ENCODE measurements at regions not wholly inside any gene's neighbourhood (a gene's known extent, or its start where the extent isn't known, plus 50 kb on each side); places are given as distances from the start of the nearest gene placed in this dataset.

- Histone ChIP-seq H3K27me3 (ENCODE audit: insufficient read depth, poor library complexity, severe bottlenecking) (no peaks in the 10 kb centered on the region), H3K4me3 (replicated peaks; ENCODE audit: insufficient read depth, low read length) (no peak overlapping the region), H3K27ac (replicated peaks) (no peak overlapping the region)
- no peak for TF ChIP-seq POLR2AphosphoS5 (IDR thresholded peaks at IDR 0.05; ENCODE audit: low read depth)
- no peak for TF ChIP-seq REST (IDR thresholded peaks at IDR 0.05; ENCODE audit: insufficient replicate concordance, low read depth)
- no peak for TF ChIP-seq SPI1 (IDR thresholded peaks at IDR 0.05; ENCODE audit: borderline replicate concordance, low read depth)
- TF ChIP-seq, protein P1, sequence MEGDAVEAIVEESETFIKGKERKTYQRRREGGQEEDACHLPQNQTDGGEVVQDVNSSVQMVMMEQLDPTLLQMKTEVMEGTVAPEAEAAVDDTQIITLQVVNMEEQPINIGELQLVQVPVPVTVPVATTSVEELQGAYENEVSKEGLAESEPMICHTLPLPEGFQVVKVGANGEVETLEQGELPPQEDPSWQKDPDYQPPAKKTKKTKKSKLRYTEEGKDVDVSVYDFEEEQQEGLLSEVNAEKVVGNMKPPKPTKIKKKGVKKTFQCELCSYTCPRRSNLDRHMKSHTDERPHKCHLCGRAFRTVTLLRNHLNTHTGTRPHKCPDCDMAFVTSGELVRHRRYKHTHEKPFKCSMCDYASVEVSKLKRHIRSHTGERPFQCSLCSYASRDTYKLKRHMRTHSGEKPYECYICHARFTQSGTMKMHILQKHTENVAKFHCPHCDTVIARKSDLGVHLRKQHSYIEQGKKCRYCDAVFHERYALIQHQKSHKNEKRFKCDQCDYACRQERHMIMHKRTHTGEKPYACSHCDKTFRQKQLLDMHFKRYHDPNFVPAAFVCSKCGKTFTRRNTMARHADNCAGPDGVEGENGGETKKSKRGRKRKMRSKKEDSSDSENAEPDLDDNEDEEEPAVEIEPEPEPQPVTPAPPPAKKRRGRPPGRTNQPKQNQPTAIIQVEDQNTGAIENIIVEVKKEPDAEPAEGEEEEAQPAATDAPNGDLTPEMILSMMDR (IDR thresholded peaks at IDR 0.05; ENCODE audit: insufficient read depth, low read length) = no peak
- TF ChIP-seq GABPA (IDR thresholded peaks at IDR 0.05; ENCODE audit: low read depth) = no peak
- DNase-seq (ENCODE audit: low read depth in 1 of 2, low spot score in 1 of 2) = no peak
These were observed 411.2 kb upstream of the KLF6 start for GRCh38 chr10:4196183-4196582.

GRCh38 chr10:4195213-4195612, 410.2 kb upstream of the KLF6 start:
- DNase-seq (ENCODE audit: low read depth in 1 of 2, low spot score in 1 of 2) = no peak
- Histone ChIP-seq H3K27me3 (ENCODE audit: insufficient read depth, poor library complexity, severe bottlenecking) (no peaks in the 10 kb centered on the region), H3K27ac (replicated peaks) (no peak overlapping the region), H3K4me3 (replicated peaks; ENCODE audit: insufficient read depth, low read length) (no peak overlapping the region)
- TF ChIP-seq SPI1 (IDR thresholded peaks at IDR 0.05; ENCODE audit: borderline replicate concordance, low read depth) (no peak), POLR2AphosphoS5 (IDR thresholded peaks at IDR 0.05; ENCODE audit: low read depth) (no peak), GABPA (IDR thresholded peaks at IDR 0.05; ENCODE audit: low read depth) (no peak), REST (IDR thresholded peaks at IDR 0.05; ENCODE audit: insufficient replicate concordance, low read depth) (no peak)
- TF ChIP-seq, protein P1 (IDR thresholded peaks at IDR 0.05; ENCODE audit: insufficient read depth, low read length) = no peak

GRCh38 chr10:4194231-4194630, 409.2 kb upstream of the KLF6 start:
- Histone ChIP-seq H3K27ac (replicated peaks) (no peak overlapping the region), H3K4me3 (replicated peaks; ENCODE audit: insufficient read depth, low read length) (no peak overlapping the region)
- TF ChIP-seq, protein P1 (IDR thresholded peaks at IDR 0.05; ENCODE audit: insufficient read depth, low read length) = no peak
- TF ChIP-seq POLR2AphosphoS5 (IDR thresholded peaks at IDR 0.05; ENCODE audit: low read depth) (no peak), GABPA (IDR thresholded peaks at IDR 0.05; ENCODE audit: low read depth) (no peak), SPI1 (IDR thresholded peaks at IDR 0.05; ENCODE audit: borderline replicate concordance, low read depth) (no peak), REST (IDR thresholded peaks at IDR 0.05; ENCODE audit: insufficient replicate concordance, low read depth) (no peak)

More at GRCh38 chr10:4194231-4194630, 409.2 kb upstream of the KLF6 start:
- DNase-seq (ENCODE audit: low read depth in 1 of 2, low spot score in 1 of 2) = no peak
- H3K27me3 ChIP-seq (ENCODE audit: insufficient read depth, poor library complexity, severe bottlenecking) = no peaks in the 10 kb centered on the region
